Activated CD4-positive, CD25-positive, alpha-beta regulatory T cell (primary cell): ENCODE measurements at regions not wholly inside any gene's neighbourhood (a gene's known extent, or its start where the extent isn't known, plus 50 kb on each side); places are given as distances from the start of the nearest gene placed in this dataset.

Experiments used
- DNase-seq, 4 experiments: peaks; one replicate each; lab custom pipeline; 2025; lab: John Stamatoyannopoulos, UW

DNA sequence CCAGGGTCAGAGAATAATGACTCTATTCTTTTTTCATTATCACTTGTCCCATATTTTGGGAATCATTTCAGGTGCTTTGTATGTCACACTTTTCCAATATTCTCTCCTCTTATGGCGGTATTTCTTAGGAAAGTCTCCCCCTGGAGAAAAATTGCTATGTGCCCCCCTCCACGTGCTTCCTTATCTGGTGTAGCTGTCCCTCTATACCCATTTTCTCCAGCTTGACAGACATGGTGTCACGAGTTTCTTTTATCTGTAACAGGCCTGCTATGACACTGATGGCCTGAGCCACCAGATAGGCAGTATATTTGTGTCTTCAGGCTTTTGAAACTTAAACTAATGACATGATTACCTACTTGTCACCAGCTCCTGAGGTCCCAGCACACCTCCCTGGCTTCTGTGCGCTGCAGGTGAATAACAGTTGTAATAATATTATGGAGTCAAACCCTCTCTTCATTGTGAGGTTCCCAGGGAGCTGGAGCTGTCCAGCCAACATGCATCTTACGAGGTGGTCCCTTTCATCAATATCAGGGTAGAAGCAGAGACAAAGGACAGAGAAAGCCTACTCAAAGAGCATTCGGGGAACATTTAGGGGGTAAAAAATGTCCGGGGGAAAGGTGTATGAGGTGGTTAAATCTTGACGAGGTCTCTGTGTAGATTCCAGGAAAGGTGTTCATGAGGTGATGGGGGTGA lies 71.2 kb upstream of the DUSP10 start:
- DNase-seq = no peak

DNA sequence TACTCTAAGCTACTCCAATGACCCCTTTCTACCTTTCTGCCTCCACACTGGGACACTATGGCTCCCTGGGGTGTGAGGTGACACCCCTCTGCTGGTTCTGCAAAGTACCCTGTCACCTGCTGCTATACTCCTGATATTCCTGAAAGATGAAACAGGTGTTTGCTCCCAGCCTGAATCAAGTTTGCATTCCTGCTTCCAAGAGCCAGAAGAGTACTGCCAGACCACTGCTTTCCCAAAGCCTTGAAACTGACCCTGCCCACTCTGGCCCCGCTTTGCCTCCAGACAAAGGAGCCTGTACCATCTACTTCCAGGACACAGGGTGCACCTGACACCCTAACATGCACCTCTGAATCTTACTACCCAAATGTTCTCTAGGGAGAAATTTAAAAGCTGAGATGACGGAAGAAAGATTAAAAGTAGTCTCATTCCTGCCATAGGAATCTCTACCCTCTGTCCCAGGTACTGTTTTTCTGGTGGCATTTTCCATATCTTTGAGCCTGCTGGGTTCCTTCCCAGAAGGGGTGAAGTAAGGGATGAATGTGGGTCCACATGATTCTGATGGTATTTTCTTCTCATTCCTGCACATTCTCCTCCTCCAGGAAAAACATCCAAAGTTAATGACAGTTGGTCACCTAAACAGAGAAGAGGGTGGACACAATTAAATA lies 70.3 kb upstream of the DUSP10 start:
- no peak for DNase-seq

DNA sequence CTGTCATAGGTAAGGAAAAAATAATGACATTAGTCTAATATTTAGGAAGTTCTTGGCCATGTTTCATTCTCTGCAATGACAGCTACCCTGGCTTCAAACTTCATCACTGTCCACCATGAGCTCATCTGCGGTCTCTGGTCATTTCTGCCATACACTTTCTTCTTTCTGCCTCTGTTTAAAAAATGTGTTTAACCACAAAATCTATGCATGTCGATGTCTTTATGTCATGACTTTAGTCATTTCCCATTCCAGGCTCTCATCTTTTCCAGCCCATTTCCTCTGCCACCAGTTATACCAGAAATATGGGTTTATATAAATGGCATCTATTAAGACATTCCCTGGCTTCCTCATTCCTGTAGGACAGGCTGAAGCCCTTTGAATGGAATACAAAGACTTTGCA lies 68.5 kb upstream of the DUSP10 start:
- DNase-seq = no peak

DNA sequence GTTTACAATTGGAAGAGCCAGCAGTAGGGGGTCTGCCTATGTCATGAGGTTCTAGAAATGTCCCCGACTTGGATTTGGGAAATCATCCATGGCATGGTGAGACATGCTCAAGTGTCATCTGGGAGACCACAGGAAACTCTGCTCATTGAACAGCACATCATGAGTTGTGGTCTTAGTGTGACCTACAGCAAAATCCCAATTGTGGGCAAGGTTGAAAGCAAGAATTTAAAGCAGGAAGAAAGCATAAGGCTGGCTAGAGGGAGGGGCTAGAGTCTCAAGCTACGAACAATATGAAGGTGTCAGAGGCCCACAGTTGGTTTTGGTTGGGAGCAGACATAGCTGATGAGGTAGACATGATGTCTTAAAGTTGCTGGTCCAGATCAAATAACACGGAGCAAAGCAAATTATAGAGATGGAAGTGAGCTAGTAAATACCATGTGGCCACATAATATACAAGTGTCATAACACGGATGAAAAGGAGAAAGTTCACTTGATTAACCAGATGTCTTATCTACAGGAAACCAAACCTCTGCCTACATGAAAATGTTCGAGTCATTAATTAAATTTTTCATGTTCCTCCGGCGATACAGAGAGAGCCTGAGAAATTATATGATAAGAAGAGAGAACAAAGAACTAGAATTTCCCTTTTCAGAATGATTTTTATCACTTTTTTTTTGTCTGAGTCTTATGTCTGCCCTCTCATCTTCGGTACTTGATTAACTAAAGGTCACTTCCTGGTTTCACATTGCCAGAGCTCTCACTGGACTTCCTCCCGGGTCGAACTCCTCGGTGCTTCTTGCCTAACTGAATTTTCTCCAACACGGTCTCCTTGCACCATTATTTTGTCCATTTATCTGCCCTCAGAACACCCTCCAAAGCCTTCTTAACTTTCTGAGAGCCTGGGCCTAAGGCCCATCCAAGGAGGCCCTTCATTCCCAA lies 67.5 kb upstream of the DUSP10 start:
- DNase-seq = no peak

DNA sequence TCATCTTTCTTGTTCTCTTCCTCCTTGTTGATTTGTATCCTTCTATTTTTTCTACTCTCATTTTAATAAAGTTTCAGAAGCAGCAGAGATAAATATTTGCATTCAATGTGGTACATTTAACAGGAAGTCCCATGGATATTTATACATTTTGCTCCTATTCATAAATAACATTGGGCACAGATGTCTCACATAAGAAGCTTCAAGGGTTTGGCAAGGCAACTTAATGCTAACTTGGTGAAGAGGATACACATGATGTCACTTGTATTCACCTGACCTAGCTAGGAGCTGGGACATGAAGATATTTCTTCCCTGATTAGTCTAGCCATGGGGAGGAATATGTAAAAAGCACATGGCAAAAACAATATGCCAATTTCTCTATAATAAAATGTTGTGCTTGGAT lies 65.1 kb upstream of the DUSP10 start:
- DNase-seq = no peak

DNA sequence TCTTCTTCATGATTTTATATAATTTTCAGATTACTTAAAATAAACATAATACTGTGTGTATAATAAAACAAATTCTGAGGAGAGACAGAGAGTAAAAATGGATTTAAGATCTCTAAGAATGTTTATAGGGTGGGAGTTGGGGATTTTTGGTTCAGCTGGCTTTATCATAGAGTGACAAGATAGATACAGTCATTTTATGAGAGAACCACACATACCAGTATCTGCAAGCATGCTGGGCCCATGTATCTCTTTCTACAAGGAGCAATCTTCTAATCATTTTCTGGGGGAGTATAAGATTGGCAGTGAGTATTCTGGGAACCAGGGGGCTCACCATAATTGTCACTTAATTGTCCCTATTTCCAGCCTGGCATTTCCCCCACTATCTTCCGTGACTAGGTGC lies 64.3 kb upstream of the DUSP10 start:
- DNase-seq = no peak

DNA sequence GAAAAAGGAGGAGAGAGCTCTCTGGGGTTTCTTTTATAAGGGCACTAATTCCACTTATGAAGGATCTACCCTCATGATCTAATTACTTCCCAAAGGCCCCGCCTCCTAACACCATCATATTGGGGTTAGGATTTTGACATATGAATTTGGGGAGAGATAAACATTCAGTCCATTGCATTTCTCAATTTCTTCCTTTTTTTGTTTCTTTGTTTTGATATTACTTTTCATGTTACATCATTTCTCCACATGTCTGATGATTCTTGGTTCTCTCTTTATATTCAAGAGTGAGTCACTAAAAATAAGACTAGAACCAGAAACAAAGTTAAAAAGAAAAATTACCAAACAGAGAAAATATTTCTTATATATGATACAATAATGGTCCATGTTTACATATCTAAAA lies 63.2 kb upstream of the DUSP10 start:
- no peak for DNase-seq

DNA sequence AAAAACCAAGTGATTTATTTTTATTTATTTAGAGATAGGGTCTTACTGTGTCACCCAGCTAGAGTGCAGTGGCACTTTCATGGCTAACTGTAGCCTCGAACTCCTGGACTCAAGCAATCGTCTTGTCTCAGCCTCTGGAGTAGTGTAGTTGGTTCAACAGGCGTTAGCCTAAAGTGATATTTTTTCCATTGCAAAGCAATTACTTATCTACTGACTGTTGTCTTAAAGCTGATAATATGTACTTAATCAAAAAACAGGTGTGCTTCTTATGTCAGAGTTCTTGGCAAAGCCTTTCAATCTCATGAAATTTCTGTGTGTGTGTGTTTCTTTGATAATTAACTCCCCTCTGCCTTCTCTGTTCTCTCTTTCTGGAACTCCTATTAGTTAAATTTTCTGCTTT lies 62.4 kb upstream of the DUSP10 start:
- DNase-seq = no peak

DNA sequence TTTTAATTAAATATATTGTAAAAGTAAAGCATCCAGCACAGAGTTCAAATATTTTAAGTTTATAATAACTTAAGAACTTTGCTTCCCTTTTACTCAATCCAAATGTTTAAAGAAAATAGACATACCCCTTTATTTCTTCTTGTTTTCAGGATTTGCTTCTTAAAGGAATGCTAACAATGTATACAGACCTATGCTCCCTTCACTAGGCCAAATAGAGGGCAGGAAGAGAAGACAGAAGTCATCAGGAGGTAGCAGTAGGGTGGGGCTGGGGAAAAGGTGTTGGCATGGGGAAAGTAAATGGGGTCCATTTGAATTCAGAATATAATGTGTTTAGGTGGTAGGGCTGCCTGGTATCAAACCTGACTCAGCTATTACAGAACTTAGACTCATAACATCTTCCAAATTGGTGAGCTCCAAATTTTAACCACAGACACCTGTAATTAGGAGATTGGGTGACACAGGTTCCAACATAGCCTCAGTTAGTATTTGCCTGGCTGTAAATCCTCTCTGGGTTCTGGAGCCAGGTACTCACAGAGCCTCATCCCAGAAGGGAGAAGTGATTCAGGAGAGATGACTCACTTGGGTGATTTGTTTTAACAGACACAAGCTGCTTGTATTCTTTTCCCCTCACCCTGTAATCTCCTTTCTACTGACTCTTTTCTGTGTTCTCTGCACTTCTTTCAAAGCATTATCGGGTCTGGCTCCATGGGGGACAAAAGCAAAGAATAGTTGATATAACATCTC lies 60.1 kb upstream of the DUSP10 start:
- no peak for DNase-seq

DNA sequence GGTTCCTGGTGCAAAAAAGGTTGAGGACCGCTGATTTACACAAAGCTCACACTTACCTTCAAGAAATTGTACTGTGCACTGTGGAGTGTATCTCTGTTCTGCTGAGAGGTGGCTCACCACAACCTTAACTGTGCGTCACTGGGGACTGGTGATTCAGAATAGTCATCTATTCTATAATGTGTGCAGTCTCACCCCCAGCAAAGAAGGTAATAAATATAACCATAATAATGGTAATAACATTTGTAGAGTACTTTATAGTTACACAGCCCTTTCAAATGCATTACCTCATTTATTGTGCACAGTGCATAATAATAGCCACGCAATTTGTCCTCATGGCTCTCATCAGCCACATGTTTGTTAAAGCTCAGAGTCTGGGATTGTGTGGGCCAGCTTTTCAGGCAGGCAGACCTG lies 59.4 kb upstream of the DUSP10 start:
- DNase-seq = no peak

DNA sequence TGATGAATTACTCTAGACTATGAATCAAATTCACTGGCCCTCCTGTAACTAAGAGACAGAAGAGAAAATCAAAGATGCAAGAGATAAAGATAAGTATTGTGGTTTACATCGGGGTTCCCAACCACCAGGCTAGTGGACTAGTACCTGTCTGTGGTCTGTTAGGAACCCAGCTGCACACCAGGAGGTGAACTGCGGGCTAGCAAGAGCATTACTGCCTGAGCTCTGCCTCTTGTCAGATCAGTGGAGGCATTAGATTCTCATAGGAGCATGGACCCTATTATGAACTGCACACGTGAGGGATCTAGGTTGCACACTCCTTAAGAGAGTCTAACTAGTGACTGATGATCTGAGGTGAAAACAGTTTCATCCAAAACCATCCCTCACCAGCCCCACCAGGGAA lies 58.9 kb upstream of the DUSP10 start:
- DNase-seq = no peak

DNA sequence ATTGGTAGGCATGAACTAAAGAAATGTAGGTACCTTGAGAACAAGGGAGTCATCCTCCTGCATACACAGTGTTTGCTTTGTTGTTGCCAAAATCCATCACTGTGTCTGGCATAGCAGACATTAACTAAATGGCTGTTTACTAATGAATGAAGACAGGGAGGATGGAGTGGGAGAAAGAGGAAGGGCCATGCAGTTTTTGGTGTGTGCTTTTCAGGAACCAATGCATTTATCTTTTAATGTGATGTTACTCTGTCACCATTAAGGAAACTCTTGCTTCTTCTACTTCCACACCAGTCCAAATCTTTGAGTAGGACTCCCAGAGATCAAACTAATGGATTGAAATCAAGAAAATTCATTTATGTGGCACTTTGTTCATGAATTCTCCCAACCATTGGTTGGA lies 55.6 kb upstream of the DUSP10 start:
- DNase-seq = no peak

DNA sequence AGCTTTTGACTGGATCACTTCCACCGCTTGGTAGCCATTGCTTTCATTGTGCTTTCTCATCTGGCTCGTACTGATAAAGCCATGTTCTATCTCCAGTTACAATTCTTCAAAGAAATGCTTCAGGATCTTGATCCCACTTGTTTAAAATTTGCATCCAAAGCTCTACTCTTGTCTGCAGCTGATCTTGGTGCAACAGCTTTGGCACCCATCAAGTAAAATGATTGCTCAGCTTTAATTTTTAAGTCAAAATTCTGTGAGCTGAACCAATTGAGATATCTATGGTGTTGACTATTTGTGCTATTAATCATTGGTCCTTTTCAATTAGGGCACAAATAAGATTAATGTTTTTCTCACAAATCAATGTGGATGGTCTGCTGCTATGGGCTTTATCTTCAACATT lies 54.8 kb upstream of the DUSP10 start:
- no peak for DNase-seq

DNA sequence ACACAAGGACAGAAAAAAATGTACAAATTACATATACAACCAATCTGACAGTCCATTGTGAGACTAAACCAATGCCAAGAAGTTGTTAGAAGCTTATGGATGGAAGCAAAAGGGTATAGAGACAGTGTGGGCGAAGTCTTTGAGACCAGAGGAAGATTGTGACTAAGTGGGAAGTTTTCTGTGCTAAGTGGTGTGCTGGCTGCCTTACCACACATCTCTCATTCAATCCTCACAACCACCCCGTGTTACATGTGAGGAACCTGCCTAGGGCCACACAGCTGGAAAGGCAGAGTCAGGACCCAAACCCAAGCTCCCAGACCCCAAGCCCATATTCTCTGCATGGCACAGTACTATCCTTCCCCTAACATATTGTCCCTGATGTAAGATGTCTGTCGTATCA lies 53.5 kb upstream of the DUSP10 start:
- no peak for DNase-seq

DNA sequence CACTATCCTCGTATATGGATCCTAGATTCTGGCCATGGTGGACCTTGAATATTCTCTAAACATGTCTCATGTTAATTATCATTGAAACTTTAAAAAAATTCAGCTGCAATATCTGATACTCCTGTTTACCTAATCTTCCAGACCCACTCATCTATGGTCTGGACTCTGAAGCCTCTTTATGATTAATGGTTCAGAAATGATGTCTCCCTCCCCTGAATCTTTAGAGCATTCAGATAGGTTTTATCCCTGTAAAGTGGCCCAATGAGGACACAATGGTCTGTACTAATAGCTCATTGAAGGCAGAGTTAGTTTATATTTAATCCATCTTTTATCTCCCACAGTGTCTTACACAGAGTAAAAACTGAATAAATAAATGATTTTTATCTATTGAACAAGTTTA lies 53.0 kb upstream of the DUSP10 start:
- no peak for DNase-seq

DNA sequence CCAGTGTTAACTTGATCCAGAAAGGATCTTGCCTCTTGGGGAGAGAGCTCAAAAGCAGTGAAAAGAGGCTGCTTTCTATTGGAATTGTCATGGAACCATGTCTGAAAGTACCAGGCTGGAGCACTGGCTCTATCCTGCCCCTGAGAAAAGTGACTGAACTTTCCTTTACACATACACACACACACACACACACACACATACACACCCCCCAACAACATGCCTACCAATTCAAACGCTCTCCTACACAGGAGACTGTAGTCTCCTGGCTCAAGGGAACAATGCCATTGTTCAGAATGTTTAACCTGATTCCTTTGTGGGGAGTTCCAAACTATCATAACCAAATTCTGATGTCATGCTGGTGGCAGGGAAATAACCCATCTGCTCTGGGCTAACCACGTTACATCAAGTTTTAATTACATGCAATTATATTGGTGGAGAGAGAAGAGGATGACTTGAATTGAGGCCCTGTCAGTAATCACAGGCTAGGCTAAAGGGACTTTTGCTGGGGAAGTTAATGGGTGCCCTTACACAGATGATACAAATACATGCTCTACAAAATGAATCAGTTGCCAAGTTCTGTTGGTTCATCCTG lies 52.3 kb upstream of the DUSP10 start:
- no peak for DNase-seq

DNA sequence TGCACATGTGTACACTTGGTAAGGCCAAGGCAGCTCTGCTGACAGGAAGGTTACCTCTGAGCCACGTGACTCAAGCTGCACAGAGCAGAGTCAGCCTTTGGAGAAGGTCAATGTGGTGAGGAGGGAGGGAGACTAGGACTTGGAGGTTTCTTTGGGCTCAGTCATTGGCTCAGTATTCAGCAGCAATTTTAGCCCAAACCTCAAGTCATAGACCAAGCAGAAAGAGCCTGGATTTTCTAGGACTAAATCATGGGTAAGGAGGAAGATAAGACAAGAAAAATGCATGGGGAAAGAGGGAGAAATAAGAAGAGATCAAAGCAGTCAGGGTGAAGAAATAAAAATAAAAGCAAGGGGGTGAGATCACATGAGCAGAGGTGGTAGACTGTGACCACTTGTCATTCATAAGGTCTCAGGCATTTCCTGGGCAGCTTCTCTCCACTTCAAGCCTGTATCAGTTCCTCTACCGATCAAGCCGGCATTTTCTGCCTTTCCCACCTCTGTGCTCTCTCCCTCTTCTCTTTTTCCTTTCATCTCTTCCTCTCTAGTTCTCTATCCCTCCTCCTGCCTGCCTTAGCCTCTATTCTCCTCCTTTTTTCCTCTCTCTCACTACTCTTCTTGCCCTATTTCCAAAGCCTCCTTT lies 51.7 kb upstream of the DUSP10 start:
- no peak for DNase-seq

DNA sequence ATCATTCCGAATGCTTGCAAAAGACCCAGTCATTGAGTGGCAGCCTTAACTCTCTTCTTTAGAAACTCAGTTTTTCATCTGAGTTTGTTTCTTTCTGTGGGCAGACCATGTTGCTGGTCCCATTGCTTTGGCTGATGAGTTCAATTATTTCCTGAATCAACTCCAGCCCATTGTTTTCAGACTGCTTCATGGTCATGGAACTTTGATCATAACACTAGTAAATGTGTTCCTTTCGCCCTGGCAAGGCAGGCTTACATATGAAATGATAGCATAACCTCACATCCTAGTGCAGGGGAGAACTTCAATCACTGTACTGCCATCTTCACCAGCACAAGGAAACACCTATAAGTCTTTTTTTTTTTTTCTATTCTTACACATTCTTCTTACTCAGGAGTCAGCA lies 50.0 kb upstream of the DUSP10 start:
- DNase-seq = no peak
